ENCODE measurements at regions not wholly inside any gene's neighbourhood (a gene's known extent, or its start where the extent isn't known, plus 50 kb on each side); places are given as distances from the start of the nearest gene placed in this dataset.

DNA sequence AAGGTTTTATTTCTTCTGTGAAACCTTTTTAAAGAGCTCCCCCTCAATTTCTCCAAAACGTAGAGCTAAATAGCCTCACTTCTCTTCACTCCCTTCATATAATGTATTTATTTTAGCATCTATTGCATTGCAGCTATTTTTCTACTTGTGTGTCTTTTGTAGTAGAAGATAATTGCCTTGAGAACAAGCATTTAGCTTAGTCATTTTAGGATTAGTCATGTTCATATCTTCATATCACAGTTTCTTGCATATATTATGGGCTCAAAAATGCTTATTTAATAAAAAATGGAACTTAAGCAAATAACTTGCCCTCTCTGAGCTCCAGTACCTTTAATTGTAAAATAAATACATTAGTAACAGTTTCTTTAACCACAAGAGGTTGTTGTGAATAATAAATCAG is 72.1 kb upstream of the SPANXC start:
- FAIRE-seq (no peak), DNase-seq (ENCODE audit: low read depth, low spot score) (no peak)
- Histone ChIP-seq H3K4me3 (ENCODE audit: control insufficient read depth in 2 of 3, extremely low read depth in 1 of 3, insufficient read depth in 2 of 3, low read depth in 1 of 3, low read length in 3 of 3) (no peak overlapping the region), H2AFZ (ENCODE audit: control insufficient read depth, low read length) (no peak overlapping the region), H3K9me3 (ENCODE audit: control insufficient read depth, low read depth, low read length) (no peaks in the 10 kb centered on the region), H3K27me3 (ENCODE audit: control insufficient read depth, extremely low read depth, insufficient read depth, low read length) (no peaks in the 10 kb centered on the region), H3K79me2 (ENCODE audit: control insufficient read depth, insufficient read depth, low read length) (no peaks in the 10 kb centered on the region), H3K36me3 (ENCODE audit: control insufficient read depth in 2 of 2, extremely low read depth in 1 of 2, insufficient read depth in 2 of 2, low read length in 2 of 2) (no peaks in the 10 kb centered on the region), H3K9me1 (ENCODE audit: control insufficient read depth, extremely low read depth, insufficient read depth, low read length) (no peaks in the 10 kb centered on the region), H3K4me2 (ENCODE audit: control insufficient read depth, extremely low read depth, insufficient read depth, low read depth, low read length) (no peak overlapping the region), H3K9ac (ENCODE audit: control insufficient read depth, extremely low read depth, insufficient read depth, low read length) (no peak overlapping the region), H3K4me1 (ENCODE audit: control insufficient read depth, extremely low read depth, insufficient read depth, low read length) (no peaks in the 10 kb centered on the region), H3K27ac (ENCODE audit: control insufficient read depth, insufficient read depth, low read length) (no peak overlapping the region), H4K20me1 (ENCODE audit: control insufficient read depth, extremely low read depth, insufficient read depth, low read length) (no peaks in the 10 kb centered on the region)
- dilution Hi-C loops (cut with MboI; ENCODE audit: extremely low pct_ligation_motif_present, low sequenced_read_pairs), result no loop called here
- TF ChIP-seq EZH2 (IDR thresholded peaks at IDR 0.05; ENCODE audit: low read length), result no peak
- TF ChIP-seq, protein P1, sequence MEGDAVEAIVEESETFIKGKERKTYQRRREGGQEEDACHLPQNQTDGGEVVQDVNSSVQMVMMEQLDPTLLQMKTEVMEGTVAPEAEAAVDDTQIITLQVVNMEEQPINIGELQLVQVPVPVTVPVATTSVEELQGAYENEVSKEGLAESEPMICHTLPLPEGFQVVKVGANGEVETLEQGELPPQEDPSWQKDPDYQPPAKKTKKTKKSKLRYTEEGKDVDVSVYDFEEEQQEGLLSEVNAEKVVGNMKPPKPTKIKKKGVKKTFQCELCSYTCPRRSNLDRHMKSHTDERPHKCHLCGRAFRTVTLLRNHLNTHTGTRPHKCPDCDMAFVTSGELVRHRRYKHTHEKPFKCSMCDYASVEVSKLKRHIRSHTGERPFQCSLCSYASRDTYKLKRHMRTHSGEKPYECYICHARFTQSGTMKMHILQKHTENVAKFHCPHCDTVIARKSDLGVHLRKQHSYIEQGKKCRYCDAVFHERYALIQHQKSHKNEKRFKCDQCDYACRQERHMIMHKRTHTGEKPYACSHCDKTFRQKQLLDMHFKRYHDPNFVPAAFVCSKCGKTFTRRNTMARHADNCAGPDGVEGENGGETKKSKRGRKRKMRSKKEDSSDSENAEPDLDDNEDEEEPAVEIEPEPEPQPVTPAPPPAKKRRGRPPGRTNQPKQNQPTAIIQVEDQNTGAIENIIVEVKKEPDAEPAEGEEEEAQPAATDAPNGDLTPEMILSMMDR (optimal IDR thresholded peaks at IDR 0.05 in 1 of 3, IDR thresholded peaks at IDR 0.05 in 1 of 3, conservative IDR thresholded peaks at IDR 0.05 in 1 of 3; ENCODE audit: extremely low read depth in 1 of 3, insufficient read depth in 2 of 3, low read length in 3 of 3), result no peak

DNA sequence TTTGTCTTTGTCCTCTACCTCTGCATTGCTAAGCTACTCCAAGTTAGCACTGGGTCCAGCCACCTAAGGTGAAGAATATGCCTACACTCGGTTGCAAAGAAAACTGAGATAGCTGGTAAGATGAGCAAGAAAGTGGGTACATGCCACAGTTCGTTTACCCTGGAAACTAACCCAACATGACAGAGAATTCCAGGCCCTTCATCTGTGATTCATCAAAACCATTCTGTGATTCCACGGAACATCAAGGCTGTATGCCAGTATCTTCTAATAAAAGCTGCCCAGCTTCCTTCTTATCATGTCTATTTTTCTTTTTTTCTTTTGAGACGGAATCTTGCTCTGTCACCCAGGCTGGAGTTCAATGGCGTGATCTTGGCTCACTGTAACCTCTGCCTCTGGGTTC is 58.7 kb upstream of the SPANXC start:
- H3K4me3 ChIP-seq (ENCODE audit: control insufficient read depth in 2 of 3, extremely low read depth in 1 of 3, insufficient read depth in 2 of 3, low read depth in 1 of 3, low read length in 3 of 3), result no peak overlapping the region
- no peak overlapping the region for H3K9ac ChIP-seq (ENCODE audit: control insufficient read depth, extremely low read depth, insufficient read depth, low read length)
- DNase-seq (ENCODE audit: low read depth, low spot score), result no peak
- no peaks in the 10 kb centered on the region for H3K9me1 ChIP-seq (ENCODE audit: control insufficient read depth, extremely low read depth, insufficient read depth, low read length)
- H4K20me1 ChIP-seq (ENCODE audit: control insufficient read depth, extremely low read depth, insufficient read depth, low read length), result no peaks in the 10 kb centered on the region
- no peaks in the 10 kb centered on the region for H3K79me2 ChIP-seq (ENCODE audit: control insufficient read depth, insufficient read depth, low read length)
- FAIRE-seq, result no peak
- no peak overlapping the region for H3K4me2 ChIP-seq (ENCODE audit: control insufficient read depth, extremely low read depth, insufficient read depth, low read depth, low read length)
- dilution Hi-C loops (cut with MboI; ENCODE audit: extremely low pct_ligation_motif_present, low sequenced_read_pairs), result no loop called here
- no peak overlapping the region for H3K27ac ChIP-seq (ENCODE audit: control insufficient read depth, insufficient read depth, low read length)
- H2AFZ ChIP-seq (ENCODE audit: control insufficient read depth, low read length), result no peak overlapping the region
- H3K27me3 ChIP-seq (ENCODE audit: control insufficient read depth, extremely low read depth, insufficient read depth, low read length), result no peaks in the 10 kb centered on the region
- no peaks in the 10 kb centered on the region for H3K36me3 ChIP-seq (ENCODE audit: control insufficient read depth in 2 of 2, extremely low read depth in 1 of 2, insufficient read depth in 2 of 2, low read length in 2 of 2)
- no peaks in the 10 kb centered on the region for H3K9me3 ChIP-seq (ENCODE audit: control insufficient read depth, low read depth, low read length)
- TF ChIP-seq, protein P1 (optimal IDR thresholded peaks at IDR 0.05 in 1 of 3, IDR thresholded peaks at IDR 0.05 in 1 of 3, conservative IDR thresholded peaks at IDR 0.05 in 1 of 3; ENCODE audit: extremely low read depth in 1 of 3, insufficient read depth in 2 of 3, low read length in 3 of 3), result no peak
- no peak for TF ChIP-seq EZH2 (IDR thresholded peaks at IDR 0.05; ENCODE audit: low read length)
- H3K4me1 ChIP-seq (ENCODE audit: control insufficient read depth, extremely low read depth, insufficient read depth, low read length), result no peaks in the 10 kb centered on the region

Small RNA genes lying in the stretch of these regions (small RNA-seq; reads per million reads assigned to genes)
- 0 reads per million in 3 experiments for gene AC234779.1 (ENCODE audit: insufficient read length in 3 of 3, low read depth in 3 of 3, low replicate concordance in 1 of 3)
